ENCODE measurements at regions not wholly inside any gene's neighbourhood (a gene's known extent, or its start where the extent isn't known, plus 50 kb on each side); places are given as distances from the start of the nearest gene placed in this dataset.

GRCh38 chr14:94868772-94869072, 98.8 kb upstream of the GSC start:
- no peak overlapping the region for H3K27ac Mint-ChIP-seq
- no peaks in the 10 kb centered on the region for H3K4me1 Mint-ChIP-seq
- H3K27me3 Mint-ChIP-seq (ENCODE audit: low read depth in 3 of 3), result peaks cover 2 to 11% (median 4%) of the 10 kb centered on the region in 3 donors
- no peak overlapping the region for H3K4me3 Mint-ChIP-seq
- H3K9me3 Mint-ChIP-seq, result peaks cover 0 to 1% (median 0%) of the 10 kb centered on the region in 6 donors
- no peaks in the 10 kb centered on the region for H3K36me3 Mint-ChIP-seq
- no peak for DNase-seq

GRCh38 chr14:94867946-94868771, 98.2 kb upstream of the GSC start:
- H3K4me1 Mint-ChIP-seq, result no peaks in the 10 kb centered on the region
- H3K27ac Mint-ChIP-seq, result no peak overlapping the region
- H3K36me3 Mint-ChIP-seq, result no peaks in the 10 kb centered on the region
- no peak overlapping the region for H3K4me3 Mint-ChIP-seq
- peaks cover 2 to 13% (median 4%) of the 10 kb centered on the region in 3 donors for H3K27me3 Mint-ChIP-seq (ENCODE audit: low read depth in 3 of 3)
- DNase-seq, result no peak
- peaks cover 0 to 1% (median 0%) of the 10 kb centered on the region in 6 donors for H3K9me3 Mint-ChIP-seq

GRCh38 chr14:94867209-94867608, 97.3 kb upstream of the GSC start:
- H3K4me3 Mint-ChIP-seq, result no peak overlapping the region
- H3K27me3 Mint-ChIP-seq (ENCODE audit: low read depth in 3 of 3), result peaks cover 2 to 8% (median 4%) of the 10 kb centered on the region in 3 donors
- no peaks in the 10 kb centered on the region for H3K36me3 Mint-ChIP-seq
- no peak overlapping the region for H3K27ac Mint-ChIP-seq
- H3K9me3 Mint-ChIP-seq, result peaks cover 0 to 1% (median 0%) of the 10 kb centered on the region in 6 donors
- no peak for DNase-seq
- no peaks in the 10 kb centered on the region for H3K4me1 Mint-ChIP-seq

GRCh38 chr14:94864387-94865195, 94.7 kb upstream of the GSC start:
- no peak for DNase-seq
- Mint-ChIP-seq H3K27me3 (ENCODE audit: low read depth in 3 of 3) (peaks cover 3 to 11% (median 4%) of the 10 kb centered on the region in 3 donors), H3K9me3 (peaks cover 0 to 1% (median 0%) of the 10 kb centered on the region in 6 donors), H3K36me3 (no peaks in the 10 kb centered on the region), H3K4me1 (no peaks in the 10 kb centered on the region), H3K27ac (no peak overlapping the region), H3K4me3 (no peak overlapping the region)

GRCh38 chr14:94863366-94863765, 93.5 kb upstream of the GSC start:
- Mint-ChIP-seq H3K27me3 (ENCODE audit: low read depth in 3 of 3) (peaks cover 3 to 11% (median 3%) of the 10 kb centered on the region in 3 donors), H3K9me3 (peaks cover 0 to 1% (median 0%) of the 10 kb centered on the region in 6 donors), H3K36me3 (no peaks in the 10 kb centered on the region), H3K4me3 (no peak overlapping the region), H3K4me1 (no peaks in the 10 kb centered on the region), H3K27ac (no peak overlapping the region)
- no peak for DNase-seq

GRCh38 chr14:94857950-94858349, 88.0 kb upstream of the GSC start:
- no peak overlapping the region for H3K4me3 Mint-ChIP-seq
- H3K9me3 Mint-ChIP-seq, result peaks cover 0 to 8% (median 0%) of the 10 kb centered on the region in 6 donors
- H3K36me3 Mint-ChIP-seq, result no peaks in the 10 kb centered on the region
- H3K27ac Mint-ChIP-seq, result no peak overlapping the region
- no peak for DNase-seq
- H3K27me3 Mint-ChIP-seq (ENCODE audit: low read depth in 3 of 3), result peaks cover 2 to 9% (median 3%) of the 10 kb centered on the region in 3 donors
- H3K4me1 Mint-ChIP-seq, result no peaks in the 10 kb centered on the region

GRCh38 chr14:94853920-94854319, 84.0 kb upstream of the GSC start:
- Mint-ChIP-seq H3K9me3 (peaks cover 0 to 8% (median 0%) of the 10 kb centered on the region in 6 donors), H3K27ac (no peak overlapping the region), H3K4me1 (no peaks in the 10 kb centered on the region), H3K27me3 (ENCODE audit: low read depth in 3 of 3) (peaks cover 0 to 5% (median 4%) of the 10 kb centered on the region in 3 donors), H3K36me3 (no peaks in the 10 kb centered on the region), H3K4me3 (no peak overlapping the region)
- no peak for DNase-seq

- H3K4me1 Mint-ChIP-seq, result no peaks in the 10 kb centered on the region
- no peaks in the 10 kb centered on the region for H3K36me3 Mint-ChIP-seq
- H3K9me3 Mint-ChIP-seq, result peaks cover 0 to 8% (median 0%) of the 10 kb centered on the region in 6 donors
- no peak overlapping the region for H3K4me3 Mint-ChIP-seq
- DNase-seq, result no peak
- H3K27me3 Mint-ChIP-seq (ENCODE audit: low read depth in 3 of 3), result peaks cover 0 to 8% (median 2%) of the 10 kb centered on the region in 3 donors
- no peak overlapping the region for H3K27ac Mint-ChIP-seq
Observed at GRCh38 chr14:94850309-94851211, 80.6 kb upstream of the GSC start.

- H3K27me3 Mint-ChIP-seq (ENCODE audit: low read depth in 3 of 3), result peaks cover 0 to 4% (median 2%) of the 10 kb centered on the region in 3 donors
- H3K4me1 Mint-ChIP-seq, result no peaks in the 10 kb centered on the region
- DNase-seq, result no peak
- no peaks in the 10 kb centered on the region for H3K9me3 Mint-ChIP-seq
- H3K36me3 Mint-ChIP-seq, result no peaks in the 10 kb centered on the region
- H3K27ac Mint-ChIP-seq, result no peak overlapping the region
- H3K4me3 Mint-ChIP-seq, result no peak overlapping the region
Observed at GRCh38 chr14:94844593-94845152, 74.8 kb upstream of the GSC start.

GRCh38 chr14:94840467-94840866, 70.6 kb upstream of the GSC start:
- peaks cover 2 to 6% (median 5%) of the 10 kb centered on the region in 3 donors for H3K27me3 Mint-ChIP-seq (ENCODE audit: low read depth in 3 of 3)
- no peaks in the 10 kb centered on the region for H3K36me3 Mint-ChIP-seq
- no peaks in the 10 kb centered on the region for H3K4me1 Mint-ChIP-seq
- peaks cover 0 to 2% (median 0%) of the 10 kb centered on the region in 6 donors for H3K9me3 Mint-ChIP-seq
- DNase-seq, result no peak
- no peak overlapping the region for H3K4me3 Mint-ChIP-seq
- no peak overlapping the region for H3K27ac Mint-ChIP-seq

- Mint-ChIP-seq H3K27me3 (ENCODE audit: low read depth in 3 of 3) (peaks cover 2 to 6% (median 5%) of the 10 kb centered on the region in 3 donors), H3K27ac (no peak overlapping the region), H3K4me3 (no peak overlapping the region), H3K9me3 (peaks cover 0 to 2% (median 0%) of the 10 kb centered on the region in 6 donors), H3K36me3 (no peaks in the 10 kb centered on the region), H3K4me1 (no peaks in the 10 kb centered on the region)
- no peak for DNase-seq
Observed at GRCh38 chr14:94839348-94839747, 69.4 kb upstream of the GSC start.

GRCh38 chr14:94836849-94837248, 66.9 kb upstream of the GSC start:
- no peak overlapping the region for H3K4me3 Mint-ChIP-seq
- H3K4me1 Mint-ChIP-seq, result no peaks in the 10 kb centered on the region
- DNase-seq, result no peak
- peaks cover 2 to 6% (median 5%) of the 10 kb centered on the region in 3 donors for H3K27me3 Mint-ChIP-seq (ENCODE audit: low read depth in 3 of 3)
- no peaks in the 10 kb centered on the region for H3K36me3 Mint-ChIP-seq
- H3K27ac Mint-ChIP-seq, result no peak overlapping the region
- peaks cover 0 to 2% (median 0%) of the 10 kb centered on the region in 6 donors for H3K9me3 Mint-ChIP-seq

GRCh38 chr14:94833633-94834032, 63.7 kb upstream of the GSC start:
- DNase-seq, result no peak
- H3K9me3 Mint-ChIP-seq, result peaks cover 0 to 2% (median 0%) of the 10 kb centered on the region in 6 donors
- H3K36me3 Mint-ChIP-seq, result no peaks in the 10 kb centered on the region
- no peak overlapping the region for H3K27ac Mint-ChIP-seq
- peaks cover 0 to 8% (median 5%) of the 10 kb centered on the region in 3 donors for H3K27me3 Mint-ChIP-seq (ENCODE audit: low read depth in 3 of 3)
- H3K4me3 Mint-ChIP-seq, result no peak overlapping the region
- no peaks in the 10 kb centered on the region for H3K4me1 Mint-ChIP-seq
